HG03571 (cell line): ENCODE measurements at regions not wholly inside any gene's neighbourhood (a gene's known extent, or its start where the extent isn't known, plus 50 kb on each side); places are given as distances from the start of the nearest gene placed in this dataset.

Experiments
- ATAC-seq: cut with Tn5 transposase; IDR thresholded peaks from one replicate; pipeline ENCODE4 v1.9.1; 2021; ENCODE audit not compliant: unreplicated experiment

DNA sequence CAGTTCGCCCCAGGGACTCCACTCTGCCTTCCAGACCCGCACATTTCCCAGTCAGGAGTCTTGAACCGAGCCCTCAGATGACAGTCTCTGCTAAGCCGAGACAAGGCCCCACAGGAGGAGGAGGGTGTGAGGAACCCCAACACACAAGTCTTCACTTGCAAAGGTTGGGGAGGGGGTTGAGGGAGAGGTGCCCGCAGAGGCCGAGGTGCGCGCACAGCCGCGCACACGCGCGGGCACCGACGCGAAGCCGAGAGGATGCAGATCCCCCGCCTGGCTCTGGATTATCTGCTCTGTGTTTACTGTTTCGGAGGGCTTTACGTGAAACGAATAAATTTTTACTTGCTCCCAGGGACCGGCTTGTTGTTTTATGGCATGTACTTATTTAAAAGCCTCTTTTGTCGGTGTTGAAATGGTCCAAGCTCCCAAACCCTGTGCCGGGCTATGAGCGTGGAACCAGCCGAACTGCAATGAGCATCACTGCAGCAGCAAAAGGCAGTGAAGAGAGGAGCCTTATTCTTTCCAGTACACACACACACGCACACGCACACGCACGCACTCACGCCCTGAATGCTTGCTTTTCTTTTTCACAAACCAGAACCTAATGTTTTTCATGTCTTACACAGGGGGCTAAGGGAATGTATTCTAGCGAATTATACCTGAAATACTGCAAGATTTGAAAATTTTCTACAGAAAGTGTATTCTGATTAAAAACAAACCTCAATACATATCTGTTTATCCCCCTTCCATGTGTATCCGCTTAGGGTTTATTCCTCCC, 297.7 kb downstream of the PARP8 start:
- ATAC-seq: no peak

DNA sequence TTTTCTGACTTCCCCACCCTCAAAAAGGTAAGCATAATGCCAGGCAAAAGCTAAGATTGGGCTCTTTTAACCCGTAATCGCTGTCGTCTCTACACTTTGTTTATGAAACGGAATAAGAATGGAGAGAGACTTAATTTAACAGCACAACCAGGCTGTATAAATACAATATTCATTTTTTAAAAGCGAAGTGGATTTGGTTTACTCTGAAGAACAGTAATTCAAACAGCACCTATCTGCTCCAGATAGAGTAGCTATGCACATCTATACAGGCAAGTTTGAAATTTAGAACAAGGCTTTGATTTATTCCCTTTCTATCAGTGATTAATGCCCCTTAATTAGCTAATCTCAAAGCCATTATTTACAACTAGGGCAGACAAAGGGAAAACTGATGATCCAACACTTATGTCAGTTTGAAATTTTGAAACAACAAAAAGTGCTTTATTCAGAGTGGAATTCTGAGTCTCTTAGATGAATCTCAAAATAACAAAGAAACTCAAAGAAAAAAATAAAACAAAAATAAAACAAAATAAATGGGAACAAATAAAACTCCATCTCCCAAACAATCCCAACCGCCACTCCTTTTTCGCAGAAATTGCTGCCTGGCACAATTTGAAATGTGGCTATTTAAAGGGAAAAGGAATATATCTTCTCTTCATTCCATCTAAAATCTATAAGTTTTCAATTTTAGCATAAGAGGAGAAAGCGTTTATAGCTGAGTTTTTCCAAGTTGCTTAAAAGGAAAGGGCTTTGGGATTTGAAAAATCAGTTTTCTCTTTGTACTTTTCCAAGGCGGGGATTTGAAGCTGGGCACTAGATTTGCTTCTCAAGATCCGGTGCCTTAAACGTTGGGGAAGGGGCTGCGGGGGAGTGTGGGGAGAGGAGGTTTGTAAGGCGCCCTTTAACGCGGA, 298.6 kb downstream of the PARP8 start:
- ATAC-seq: no peak

DNA sequence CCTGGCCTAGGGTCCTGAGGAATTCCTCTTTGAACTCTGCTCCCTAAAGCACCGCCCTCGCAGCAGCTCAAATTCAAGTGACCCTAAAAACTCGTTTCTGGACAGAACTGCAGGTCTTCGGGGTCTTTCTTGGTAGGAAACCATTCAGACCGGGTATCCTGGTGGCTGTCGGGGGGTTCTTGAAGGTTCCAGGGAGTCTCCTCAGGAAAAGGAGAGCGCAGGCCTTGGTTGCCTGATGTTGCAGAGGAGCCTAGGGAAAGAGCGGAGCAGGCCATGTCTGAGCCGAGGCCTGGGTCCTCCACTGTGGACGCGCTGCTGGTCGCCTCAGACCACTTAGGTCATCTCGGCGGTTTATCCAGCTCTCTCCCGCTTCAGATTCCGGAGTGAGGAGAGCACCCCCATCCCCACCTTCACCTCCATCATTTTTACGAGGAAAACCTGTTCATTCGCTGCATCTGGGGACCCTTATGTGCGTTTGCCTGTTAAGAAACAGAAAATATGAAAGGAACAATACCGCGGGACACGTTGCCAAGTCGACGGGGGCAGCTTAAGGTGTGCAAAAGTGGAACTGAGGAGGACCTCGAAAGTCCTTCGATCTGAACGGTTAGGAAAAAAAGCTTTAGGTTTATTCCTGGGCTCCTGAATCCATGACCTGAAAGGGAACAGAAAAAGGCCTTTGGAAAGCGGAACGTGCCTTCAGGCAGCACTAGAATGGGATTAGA, 299.4 kb downstream of the PARP8 start:
- ATAC-seq: no peak

DNA sequence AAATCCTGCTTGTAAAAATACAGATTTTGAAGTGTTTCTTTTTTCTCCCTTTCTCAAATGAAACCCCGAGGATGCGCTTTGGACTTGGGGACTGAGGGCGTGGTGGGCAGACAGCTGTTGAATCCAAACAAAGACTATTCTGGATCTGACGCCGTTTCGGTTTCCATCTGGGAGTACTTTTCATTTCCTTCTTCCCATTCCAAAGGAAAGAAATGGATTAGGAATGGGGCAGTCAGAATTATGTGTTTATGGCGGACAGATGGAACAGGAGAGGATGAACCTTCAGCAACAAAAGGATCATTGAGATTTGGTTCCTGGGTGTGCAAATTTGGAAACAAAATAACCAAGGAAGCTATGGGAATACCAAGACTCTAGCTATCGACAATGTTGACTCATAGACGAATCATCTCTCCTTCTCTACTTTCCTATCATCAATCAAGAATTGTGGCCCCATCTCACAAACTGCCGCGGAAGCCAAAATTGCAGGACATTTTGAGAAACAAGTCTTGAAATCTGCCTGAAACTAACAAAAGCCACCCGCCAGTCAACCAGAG, 300.6 kb downstream of the PARP8 start:
- no peak for ATAC-seq

DNA sequence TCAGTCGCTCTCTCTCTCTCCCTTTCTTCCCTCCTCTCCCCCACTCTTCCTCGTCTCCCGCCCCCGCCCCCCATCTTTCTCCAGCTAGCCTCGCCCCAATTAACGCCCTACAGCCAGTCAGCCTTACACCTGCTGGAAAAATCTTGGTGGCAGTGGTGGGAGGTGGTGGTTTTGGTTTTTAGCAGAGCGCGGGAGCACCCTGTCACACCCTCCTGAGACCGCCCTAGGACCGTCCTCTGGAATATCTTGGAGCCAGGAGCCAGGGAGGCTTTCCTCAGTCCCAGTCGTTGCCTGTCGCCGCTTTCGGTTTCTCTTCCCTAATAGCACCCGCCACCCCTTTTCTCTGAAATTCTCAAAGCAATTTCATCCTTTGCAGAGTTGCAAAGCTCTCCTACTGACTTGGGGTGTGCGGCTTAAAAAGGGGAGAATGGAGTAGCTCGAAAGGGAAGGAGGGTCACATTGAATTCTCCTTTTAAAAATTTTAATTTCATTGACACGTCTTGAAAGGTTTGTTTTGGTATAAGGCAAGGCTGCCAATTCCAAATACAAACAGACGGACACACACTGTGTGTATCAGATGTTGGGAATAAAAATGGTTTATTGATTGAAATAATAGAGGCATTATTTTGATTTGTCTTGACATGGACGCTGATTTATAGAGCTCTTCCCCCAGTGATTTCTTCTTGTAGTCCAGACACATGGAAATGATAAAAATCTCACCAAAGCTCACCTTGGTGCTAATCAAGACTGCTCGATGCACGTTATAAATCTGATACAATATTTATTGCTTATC, 301.3 kb downstream of the PARP8 start:
- no peak for ATAC-seq

DNA sequence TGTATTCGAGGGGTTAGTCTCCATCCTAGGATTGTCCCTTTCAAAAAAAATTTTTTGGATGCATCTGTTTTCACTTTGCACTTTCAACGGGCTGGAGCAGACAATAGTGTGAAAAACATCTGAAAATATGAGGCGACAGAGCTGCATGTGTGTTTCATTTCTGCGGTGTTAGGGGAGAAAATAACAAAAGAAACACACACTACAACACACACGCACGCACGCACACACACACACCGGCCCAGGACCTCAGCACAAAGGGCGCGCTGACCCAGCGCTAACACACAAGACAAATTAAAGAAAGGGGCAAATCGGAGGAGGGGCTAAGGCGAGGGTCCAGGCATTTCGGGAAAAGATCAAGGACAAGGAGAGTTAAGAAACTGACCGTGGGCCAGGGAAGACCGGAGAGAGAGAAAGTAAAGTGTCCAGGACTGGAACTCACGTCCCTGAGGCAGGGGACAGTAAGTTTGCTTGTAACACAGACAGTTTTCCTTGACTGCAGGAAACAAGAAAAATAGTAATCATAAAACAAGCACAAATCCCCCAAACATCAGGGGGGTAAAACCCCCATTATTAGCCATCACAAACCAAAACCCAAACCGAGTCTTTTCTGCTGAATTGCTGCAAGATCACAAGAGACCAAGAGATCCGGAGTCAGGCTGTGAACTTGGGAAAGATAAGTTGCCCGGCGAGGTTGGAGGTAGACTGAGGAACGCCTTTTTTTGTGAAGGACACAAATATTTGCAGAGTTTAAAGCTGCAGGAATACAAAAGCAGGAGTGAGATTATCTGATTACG, 302.1 kb downstream of the PARP8 start:
- no peak for ATAC-seq

DNA sequence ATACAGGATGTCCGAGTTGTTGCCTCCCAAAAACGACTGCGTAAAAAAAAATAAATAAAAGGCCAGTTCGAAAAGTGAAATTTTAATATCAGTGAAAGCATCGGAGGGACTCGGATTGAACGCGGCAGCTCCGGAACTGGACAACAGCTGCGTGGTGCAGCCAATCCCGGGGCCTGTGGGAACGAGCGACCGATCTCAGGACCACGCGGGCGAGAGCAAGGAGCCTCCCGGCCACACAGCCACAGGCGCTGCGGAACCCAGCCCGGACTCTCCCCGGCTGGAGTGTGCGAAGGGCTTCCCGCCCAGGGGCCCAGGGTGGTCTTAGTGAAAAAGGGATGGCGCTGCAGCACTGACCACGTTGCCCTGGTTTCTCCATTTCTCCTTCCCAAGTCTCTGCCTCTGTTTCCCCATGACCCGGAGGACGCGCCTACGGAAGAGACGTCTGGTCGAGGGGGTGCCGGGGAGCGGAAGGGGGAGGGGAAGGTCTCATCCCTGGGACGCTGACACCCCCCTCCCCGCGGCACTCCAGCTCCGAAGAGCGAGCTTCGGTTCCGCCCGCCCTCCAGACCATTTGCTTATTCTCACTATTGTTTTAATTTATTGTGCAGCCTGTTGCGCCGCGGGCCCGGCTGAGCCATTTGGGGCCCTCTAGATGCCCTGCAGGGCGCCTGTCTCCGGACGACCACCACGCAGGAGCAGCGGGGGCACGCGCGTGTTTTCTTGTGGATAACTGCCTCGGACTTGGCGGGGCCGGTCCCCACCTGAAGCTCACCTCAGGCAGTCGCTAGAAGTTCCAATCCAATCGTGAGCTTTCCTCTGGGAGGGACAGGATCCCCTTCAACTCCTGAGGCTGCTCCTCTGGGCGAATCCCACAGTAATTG, 303.0 kb downstream of the PARP8 start:
- no peak for ATAC-seq

DNA sequence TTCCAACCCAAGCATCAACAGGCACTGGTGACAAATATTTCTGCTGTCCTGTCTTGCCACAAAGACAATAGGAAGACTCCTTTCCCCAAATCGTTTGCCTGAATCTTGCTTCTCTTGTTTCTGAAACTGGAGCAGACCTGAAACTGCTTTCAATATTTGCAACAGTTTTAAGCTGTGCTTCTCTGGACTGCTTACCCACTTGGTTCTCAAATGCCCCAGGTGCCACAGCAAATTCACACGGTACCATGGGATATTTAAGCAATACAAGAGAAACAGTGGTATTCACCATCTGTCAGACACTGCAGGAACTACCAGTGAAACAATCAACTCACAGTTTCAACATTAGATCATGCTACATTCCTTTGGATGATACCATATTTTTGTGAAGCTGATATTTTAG, 309.4 kb downstream of the PARP8 start:
- ATAC-seq: no peak

DNA sequence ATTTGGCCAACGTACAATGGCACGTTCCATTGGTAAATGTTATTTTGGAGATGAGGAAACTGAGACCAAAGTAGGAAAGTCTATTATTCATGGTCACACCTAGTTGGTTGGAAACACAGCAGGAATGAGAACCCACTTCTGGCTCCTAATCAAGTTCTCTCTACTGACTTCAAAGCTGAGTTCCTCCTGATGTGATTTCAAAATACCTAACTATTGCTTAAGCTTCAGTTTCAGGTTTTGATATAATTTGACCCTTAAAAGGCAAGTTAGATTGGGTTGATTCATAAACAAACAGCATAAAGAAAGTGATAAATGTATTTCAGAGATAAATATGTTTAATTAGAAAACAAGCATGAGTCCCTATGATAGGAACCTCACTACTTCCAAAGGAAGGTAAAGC, 312.5 kb downstream of the PARP8 start:
- no peak for ATAC-seq

DNA sequence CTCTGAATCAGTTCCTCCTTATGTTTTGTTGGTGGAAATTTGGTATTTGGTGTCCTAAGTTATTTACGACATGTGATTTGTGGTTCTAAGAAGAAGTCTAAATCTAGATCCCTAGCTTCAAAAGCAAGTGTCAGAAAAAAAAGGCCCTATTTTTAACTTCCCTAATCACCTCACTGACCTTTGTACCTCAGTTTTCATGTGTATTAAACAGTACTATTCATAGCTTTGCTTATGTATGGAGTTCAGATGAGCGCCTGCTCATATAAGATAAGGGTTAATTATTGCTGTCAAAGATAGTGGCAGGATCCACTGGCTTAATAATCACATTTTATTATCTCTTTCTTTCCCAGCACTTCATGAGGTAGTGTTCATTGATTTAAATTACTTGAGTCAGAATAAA, 318.2 kb downstream of the PARP8 start:
- ATAC-seq: no peak

DNA sequence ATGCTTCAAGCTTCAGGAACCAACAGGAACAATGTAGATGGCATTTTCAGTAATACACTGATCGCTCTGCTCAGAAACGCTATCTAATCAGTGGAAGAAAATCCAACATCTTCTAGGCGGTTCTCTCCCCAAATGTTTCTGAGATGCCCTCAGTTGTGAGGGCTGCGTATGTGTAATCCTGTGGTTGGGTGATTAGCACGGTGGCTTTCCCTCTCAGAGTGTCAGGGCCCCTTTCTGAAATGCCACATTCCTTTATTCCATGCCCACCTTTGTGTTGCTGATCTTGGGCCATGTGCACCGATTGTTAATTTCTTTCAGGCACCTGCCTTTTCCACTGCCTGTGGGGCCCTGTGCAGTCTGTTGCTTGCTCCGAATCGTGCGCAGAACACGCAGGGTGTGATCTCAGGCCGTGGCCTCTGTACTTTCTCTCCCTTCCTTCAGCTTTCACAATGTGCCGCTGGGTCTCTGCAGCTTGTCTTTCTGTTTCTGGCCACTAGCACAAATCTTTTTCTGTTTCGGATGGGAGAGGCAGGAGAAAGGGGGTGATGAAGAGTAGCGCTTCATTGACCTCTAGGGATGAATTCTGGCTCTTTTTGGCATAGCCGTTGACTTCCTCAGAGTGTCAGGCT, 324.0 kb downstream of the PARP8 start:
- no peak for ATAC-seq

DNA sequence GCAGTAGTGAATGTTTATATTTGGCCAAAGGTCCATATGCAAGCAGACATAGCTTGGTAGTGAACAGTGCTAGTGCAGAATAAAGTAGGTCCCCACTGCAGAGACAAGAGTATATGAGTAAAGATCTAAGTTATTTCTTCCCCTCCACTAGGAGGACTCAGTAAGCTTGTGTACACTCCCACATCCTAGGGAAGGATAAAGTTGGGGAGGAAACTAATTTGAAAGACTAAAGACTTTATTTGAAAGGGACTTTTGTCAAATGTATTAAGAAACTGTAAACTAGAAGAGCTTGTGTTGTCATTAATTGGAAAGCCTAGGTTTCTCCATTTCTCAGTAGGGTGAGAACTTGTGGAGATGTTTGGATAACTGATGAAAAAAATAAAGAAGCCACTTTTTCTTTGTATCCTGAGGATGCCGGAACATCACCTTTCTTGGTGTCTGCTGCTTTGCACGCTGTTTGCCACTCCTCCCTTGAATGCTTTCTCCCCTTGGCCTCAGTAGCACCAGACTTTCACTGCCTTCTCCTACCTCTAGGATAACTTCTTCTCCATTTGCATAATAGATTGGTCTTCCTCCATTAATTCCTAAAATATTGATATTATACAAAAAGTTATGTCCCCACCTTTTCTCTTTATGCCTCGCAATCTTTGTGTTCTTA, 329.0 kb downstream of the PARP8 start:
- ATAC-seq: no peak

DNA sequence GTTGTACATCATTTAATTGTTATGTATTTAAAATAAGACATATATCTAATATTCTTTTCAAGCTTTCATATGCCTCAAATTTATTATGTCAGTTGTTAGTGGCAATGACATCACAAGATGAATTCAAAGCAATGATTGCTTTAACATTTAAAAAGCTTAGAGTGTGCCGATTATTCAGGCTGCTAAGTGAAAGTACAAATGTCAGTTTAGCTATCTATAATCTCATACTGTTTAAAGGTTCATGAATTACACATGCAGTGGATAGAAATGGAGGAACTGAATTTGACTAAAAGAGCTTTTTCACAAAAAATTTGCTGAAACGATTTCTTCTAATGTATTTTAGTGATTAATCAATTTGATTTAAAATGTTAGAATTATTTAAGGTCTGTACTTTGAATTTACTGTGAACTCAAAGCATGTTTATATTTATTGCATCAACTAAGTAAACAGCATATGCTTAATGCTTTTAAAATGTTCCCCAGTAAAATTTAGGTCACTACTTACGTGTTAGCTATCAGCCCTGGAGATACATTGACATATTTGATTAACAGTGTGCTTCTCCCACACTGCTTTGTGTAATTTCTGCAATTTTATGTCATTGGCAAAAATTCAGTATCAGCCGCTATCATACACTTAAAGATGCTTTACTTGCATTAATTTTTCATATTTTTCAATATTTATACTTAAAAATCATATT, 334.9 kb downstream of the PARP8 start:
- no peak for ATAC-seq

DNA sequence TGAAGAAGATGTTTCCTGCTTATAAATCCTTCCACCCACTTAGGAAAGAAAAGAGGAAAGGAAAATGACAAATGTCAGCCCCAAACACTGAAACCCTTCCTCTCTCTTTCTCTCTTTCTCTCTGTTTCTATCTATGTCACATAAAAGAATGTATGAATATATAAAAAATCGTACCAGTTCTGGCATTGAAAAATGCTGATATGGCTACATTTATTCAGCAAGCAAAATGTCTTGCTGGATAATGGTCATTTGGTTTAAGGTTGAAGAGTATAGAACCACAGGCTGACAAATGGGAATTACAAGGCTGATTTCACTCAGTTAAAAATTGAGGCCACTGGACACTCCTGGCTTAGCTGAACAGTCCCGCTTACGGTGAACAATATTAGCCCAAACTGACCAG, 335.9 kb downstream of the PARP8 start:
- no peak for ATAC-seq

DNA sequence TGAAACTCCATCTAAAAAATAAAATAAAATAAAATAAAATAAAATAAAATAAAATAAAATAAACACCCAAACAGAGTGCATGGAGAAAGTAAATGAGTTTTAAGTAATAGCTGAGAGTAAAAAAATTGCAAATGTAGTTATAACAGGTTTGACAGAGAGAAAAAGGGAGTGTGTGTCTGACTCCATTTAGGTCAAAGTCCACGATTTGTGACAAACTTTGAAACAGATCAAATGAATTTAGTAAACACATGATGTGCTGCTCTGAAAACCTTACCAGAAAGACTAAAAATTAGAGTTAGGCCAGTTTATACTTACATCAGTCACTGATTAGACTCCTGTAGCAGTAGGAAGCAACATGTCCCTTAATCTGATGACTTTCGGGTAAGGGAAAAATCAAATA, 346.6 kb downstream of the PARP8 start:
- no peak for ATAC-seq

DNA sequence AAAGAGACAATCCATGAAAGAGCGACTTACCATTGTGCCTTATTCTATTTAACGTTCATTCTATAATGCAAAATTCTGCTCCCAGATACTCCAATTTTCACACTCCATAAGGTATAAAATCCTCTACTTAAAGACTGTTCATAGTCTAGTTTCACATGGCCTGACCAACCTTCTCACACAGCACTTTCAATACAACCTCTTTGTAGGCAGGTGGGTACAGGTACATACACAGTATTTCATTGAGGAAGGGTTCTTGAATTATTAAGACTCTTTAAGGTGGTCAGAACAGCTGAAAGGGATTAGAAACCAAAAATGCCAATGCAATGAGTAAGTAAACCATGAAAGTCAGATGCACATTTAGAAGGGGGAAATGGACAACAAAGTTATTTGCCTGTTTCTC, 352.0 kb downstream of the PARP8 start:
- no peak for ATAC-seq

DNA sequence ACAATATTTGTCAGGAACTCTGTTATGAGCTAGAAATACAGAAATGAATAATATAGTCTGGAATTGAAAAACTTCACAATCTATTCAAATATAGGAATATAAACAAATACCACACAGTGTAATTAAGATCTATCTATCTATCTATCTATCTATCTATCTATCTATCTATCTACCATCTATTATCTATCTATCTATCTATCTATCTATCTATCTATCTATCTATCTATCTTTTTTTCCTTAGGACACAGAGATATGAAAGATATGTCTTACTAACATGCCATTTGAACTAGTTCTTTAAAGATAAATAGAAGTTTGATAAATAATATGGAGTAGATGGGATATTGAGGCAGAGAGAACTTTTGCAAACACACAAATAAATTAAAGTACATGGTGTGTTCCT, 357.8 kb downstream of the PARP8 start:
- no peak for ATAC-seq
